Activated T-cell treated with anti-CD3 and anti-CD28 coated beads, Interleukin-2, amount 50 U/mL, for 4 hours (primary cell): ENCODE measurements at regions not wholly inside any gene's neighbourhood (a gene's known extent, or its start where the extent isn't known, plus 50 kb on each side); places are given as distances from the start of the nearest gene placed in this dataset.

Experiments used
- ATAC-seq, 2 donors: fragments of 200-7000 bp; cut with Tn5 transposase; one replicate each; pipeline ENCODE4 v1.10.0; 2021
- DNase-seq: peaks from one replicate; pipeline ENCODE4 v3.0.0-alpha.2; 2020
- H3K27me3 Mint-ChIP-seq: one replicate; pipeline ENCODE4 v1.8.0; 2021; ENCODE audit warnings: low read depth, mixed read lengths
- H3K36me3 Mint-ChIP-seq: one replicate; pipeline ENCODE4 v1.8.0; 2022; ENCODE audit warnings: mixed read lengths; ENCODE audit not compliant: insufficient read depth
- H3K4me1 Mint-ChIP-seq: one replicate; pipeline ENCODE4 v1.8.0; 2021; ENCODE audit warnings: low read depth, mixed read lengths
- H3K4me3 Mint-ChIP-seq: one replicate; pipeline ENCODE4 v1.8.0; 2021; ENCODE audit warnings: mild to moderate bottlenecking, moderate library complexity, mixed read lengths
- H3K9me3 Mint-ChIP-seq: one replicate; pipeline ENCODE4 v1.8.0; 2021; ENCODE audit warnings: mixed read lengths

- DNase-seq (no peak), ATAC-seq (no peak)
- H3K4me1 Mint-ChIP-seq: no peaks in the 10 kb centered on the region
- peaks cover 5% of the 10 kb centered on the region for H3K9me3 Mint-ChIP-seq
- no peaks in the 10 kb centered on the region for H3K36me3 Mint-ChIP-seq
- H3K27me3 Mint-ChIP-seq: peaks cover 7% of the 10 kb centered on the region
- H3K4me3 Mint-ChIP-seq: no peak overlapping the region
These were observed 537.4 kb downstream of the MN1 start for GRCh38 chr22:27264184-27264583.

DNA sequence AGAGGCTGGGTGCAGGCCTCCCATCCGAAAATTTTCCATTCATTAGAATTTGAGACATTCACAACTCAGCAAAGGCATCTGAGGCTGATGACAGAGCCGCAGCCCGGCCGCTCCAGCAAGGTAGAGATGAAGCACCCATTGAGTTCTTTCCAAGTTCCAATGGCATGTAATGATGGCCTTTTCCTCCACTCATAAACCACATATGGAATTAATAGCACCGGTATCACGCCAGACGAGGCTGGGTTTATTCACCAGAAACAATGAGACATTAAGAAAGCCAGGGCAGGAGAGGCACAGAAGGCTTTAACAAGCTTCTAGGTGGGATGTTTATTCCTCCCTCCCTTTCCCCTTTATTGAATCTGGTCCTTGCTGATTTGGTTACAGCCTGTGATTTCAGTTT lies 534.4 kb downstream of the MN1 start:
- Mint-ChIP-seq H3K9me3 (peaks cover 5% of the 10 kb centered on the region), H3K27me3 (peaks cover 18% of the 10 kb centered on the region), H3K4me1 (no peaks in the 10 kb centered on the region), H3K36me3 (no peaks in the 10 kb centered on the region), H3K4me3 (no peak overlapping the region)
- DNase-seq (no peak), ATAC-seq (no peak)

- Mint-ChIP-seq H3K36me3 (no peaks in the 10 kb centered on the region), H3K27me3 (peaks cover 19% of the 10 kb centered on the region), H3K4me3 (no peak overlapping the region), H3K4me1 (no peaks in the 10 kb centered on the region), H3K9me3 (no peaks in the 10 kb centered on the region)
- ATAC-seq (no peak), DNase-seq (no peak)
These were observed 531.6 kb downstream of the MN1 start for GRCh38 chr22:27269751-27270543.

GRCh38 chr22:27270818-27271510 lies 530.6 kb downstream of the MN1 start:
- no peak for ATAC-seq
- no peaks in the 10 kb centered on the region for H3K36me3 Mint-ChIP-seq
- no peaks in the 10 kb centered on the region for H3K9me3 Mint-ChIP-seq
- no peak for DNase-seq
- peaks cover 19% of the 10 kb centered on the region for H3K27me3 Mint-ChIP-seq
- H3K4me1 Mint-ChIP-seq: no peaks in the 10 kb centered on the region
- H3K4me3 Mint-ChIP-seq: no peak overlapping the region

DNA sequence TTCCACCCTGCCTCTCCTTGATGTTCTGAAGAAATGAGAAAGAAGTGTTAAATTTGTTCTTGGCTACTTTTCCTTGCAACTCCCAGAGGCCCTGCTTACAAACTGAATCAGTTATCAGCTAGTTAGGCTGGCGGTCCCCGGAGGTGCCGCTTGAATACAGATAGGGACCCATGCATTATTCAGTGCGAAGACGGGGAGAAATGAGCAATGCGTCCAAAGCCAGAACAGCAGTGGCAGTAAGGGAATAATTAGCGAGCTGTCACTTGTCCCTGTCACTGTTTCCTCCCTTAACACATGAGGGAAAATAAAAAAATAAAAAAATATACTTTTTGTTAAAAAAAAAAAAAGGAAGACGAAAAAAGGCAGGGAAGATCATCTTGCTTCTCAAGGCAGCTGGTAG lies 528.1 kb downstream of the MN1 start:
- Mint-ChIP-seq H3K4me3 (no peak overlapping the region), H3K36me3 (no peaks in the 10 kb centered on the region), H3K27me3 (peaks cover 22% of the 10 kb centered on the region)

DNA sequence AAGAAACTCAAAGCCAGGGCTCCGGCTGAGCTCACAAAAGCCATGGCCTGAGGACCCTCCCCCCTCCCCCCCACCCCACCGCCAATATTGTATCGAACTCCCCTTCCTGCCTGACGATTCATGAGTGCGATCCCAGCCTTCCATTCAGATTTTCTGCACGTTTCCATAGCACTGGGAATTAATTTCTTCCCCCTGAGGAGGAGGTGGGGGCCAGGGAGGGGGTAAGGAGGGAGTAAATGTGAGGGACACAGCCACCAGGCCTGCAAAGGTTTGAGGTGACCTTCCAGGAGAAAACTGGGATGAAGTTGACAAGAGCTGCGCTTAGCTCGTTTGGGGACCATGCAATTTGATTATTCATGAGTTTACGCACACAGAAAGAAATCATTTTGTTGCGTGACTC lies 527.7 kb downstream of the MN1 start:
- Mint-ChIP-seq H3K4me1 (no peaks in the 10 kb centered on the region), H3K4me3 (no peak overlapping the region), H3K9me3 (no peaks in the 10 kb centered on the region), H3K36me3 (no peaks in the 10 kb centered on the region), H3K27me3 (peaks cover 22% of the 10 kb centered on the region)
- DNase-seq (no peak), ATAC-seq (no peak)

More for the DNA sequence above, 528.1 kb downstream of the MN1 start:
- DNase-seq (no peak), ATAC-seq (no peak)
- no peaks in the 10 kb centered on the region for H3K4me1 Mint-ChIP-seq
- no peaks in the 10 kb centered on the region for H3K9me3 Mint-ChIP-seq

DNA sequence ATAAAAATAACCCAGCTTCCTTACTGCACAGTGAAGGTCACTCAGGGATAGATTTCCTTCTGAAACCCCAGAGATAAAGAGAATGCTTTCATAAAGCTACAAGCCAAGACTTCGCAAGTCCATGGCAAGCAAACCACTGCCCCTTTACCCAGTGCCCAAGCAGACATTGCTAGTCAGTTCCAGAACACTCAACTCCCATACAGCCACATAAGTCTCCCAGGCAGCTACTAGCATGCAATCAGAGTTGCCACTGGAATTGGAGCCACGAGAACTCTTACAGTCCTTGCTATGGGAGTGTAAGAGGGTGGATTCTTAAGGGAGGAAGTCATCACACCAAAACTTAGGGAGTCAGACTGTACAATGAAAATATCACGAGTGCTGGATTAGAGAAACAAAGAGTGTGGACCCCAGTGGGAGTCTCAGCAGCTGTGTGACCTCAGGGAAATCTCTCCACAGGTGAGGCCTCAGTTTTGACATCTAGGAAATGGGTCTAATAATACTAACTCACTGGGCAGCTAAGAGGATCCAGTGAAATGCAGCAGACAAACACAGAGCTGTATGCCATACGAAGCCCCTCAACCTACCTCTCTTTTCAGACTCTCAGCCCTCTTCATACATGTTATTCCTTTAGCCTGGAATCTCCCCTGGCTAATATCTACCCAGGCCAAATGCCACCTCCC lies 526.6 kb downstream of the MN1 start:
- no peaks in the 10 kb centered on the region for H3K9me3 Mint-ChIP-seq
- H3K4me1 Mint-ChIP-seq: no peaks in the 10 kb centered on the region
- no peak for ATAC-seq
- peaks cover 21% of the 10 kb centered on the region for H3K27me3 Mint-ChIP-seq
- no peak overlapping the region for H3K4me3 Mint-ChIP-seq
- H3K36me3 Mint-ChIP-seq: no peaks in the 10 kb centered on the region
- DNase-seq: no peak

DNA sequence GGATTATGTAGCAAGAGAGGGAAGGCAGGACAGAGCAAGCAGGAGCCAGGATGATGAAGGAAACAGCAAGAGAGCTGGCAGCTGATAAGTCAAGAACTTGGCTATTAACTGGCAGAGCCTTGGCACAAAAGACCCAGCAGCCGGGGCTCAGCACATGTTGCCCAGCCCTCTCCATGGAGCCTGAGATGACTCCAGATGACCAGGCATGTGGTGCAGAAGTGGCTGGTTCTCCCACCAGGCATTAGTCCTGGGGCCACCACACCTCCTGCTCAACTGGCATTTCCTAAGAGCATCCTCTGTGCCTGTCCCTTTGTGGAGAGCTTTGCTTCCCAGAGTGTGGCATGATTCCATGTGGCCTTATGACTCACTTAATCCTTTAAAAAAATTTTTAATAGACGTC lies 522.6 kb downstream of the MN1 start:
- no peaks in the 10 kb centered on the region for H3K36me3 Mint-ChIP-seq
- H3K9me3 Mint-ChIP-seq: peaks cover 5% of the 10 kb centered on the region
- ATAC-seq: no peak
- no peak for DNase-seq
- H3K4me3 Mint-ChIP-seq: no peak overlapping the region
- no peaks in the 10 kb centered on the region for H3K4me1 Mint-ChIP-seq
- H3K27me3 Mint-ChIP-seq: peaks cover 3% of the 10 kb centered on the region

DNA sequence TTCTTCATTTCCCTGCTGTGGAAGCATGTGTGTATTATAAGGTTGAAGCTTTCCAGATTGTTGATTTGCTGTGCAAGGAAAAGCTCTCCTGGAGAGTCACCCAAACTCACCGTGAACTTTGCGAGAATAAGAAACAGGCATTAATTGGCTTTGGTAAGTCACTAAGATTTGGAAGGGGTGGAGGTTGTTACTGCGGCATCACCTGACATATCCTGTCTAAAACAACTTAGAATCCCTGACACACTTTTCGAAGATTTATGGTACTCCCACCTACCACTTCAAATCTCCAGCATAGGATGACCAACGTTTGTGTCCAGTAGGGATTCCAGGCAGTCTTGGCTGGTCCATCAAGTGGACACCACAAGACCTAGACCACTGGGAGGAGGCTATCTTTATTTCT lies 518.3 kb downstream of the MN1 start:
- Mint-ChIP-seq H3K9me3 (peaks cover 5% of the 10 kb centered on the region), H3K4me1 (no peaks in the 10 kb centered on the region), H3K36me3 (no peaks in the 10 kb centered on the region), H3K4me3 (no peak overlapping the region), H3K27me3 (no peaks in the 10 kb centered on the region)
- DNase-seq (no peak), ATAC-seq (no peak)

DNA sequence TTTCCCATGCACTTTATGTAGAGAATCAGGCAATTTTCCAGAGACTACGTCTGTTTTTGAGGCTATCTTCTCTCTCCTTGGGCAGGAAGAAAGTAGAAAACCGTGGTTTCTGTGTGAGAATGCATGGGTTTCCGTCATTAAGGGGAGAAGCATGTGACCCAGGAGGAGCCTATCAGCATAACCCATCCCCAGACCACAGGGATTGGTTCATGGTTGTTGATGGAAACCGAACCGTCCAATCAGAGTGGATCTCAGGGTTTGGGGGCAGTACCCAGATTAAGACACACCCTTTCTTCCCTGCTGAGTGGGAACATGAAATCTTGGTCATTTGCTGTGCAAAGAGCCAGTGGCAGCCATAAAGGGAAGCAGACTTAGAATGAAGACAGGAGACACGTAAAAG lies 517.8 kb downstream of the MN1 start:
- no peak overlapping the region for H3K4me3 Mint-ChIP-seq
- H3K4me1 Mint-ChIP-seq: no peaks in the 10 kb centered on the region
- H3K9me3 Mint-ChIP-seq: peaks cover 5% of the 10 kb centered on the region
- H3K36me3 Mint-ChIP-seq: no peaks in the 10 kb centered on the region
- H3K27me3 Mint-ChIP-seq: no peaks in the 10 kb centered on the region
- no peak for DNase-seq
- ATAC-seq: no peak

GRCh38 chr22:27284324-27284723 lies 517.2 kb downstream of the MN1 start:
- Mint-ChIP-seq H3K4me1 (no peaks in the 10 kb centered on the region), H3K9me3 (peaks cover 5% of the 10 kb centered on the region), H3K27me3 (no peaks in the 10 kb centered on the region), H3K36me3 (no peaks in the 10 kb centered on the region), H3K4me3 (no peak overlapping the region)
- no peak for DNase-seq
- no peak for ATAC-seq

DNA sequence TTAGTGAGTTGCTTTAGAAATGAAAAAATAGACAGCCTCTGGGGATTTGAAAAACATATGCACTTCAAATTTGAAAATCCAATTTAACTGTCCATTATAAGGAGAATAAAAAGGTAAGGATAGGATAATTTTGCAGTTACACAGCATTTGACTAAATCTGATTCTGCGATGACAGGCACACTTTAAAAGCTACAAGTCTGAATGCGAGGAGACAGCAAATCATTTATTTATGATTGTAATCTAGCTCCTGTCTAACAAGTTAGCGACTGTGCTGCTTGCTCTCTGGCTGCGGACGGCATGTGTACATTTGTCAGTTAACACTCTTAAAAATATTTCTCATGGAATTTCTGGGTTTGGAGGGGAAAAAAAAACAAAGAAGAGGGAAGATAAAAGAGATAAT lies 514.8 kb downstream of the MN1 start:
- ATAC-seq (no peak), DNase-seq (no peak)
- Mint-ChIP-seq H3K36me3 (no peaks in the 10 kb centered on the region), H3K9me3 (peaks cover 5% of the 10 kb centered on the region), H3K4me1 (no peaks in the 10 kb centered on the region), H3K4me3 (no peak overlapping the region), H3K27me3 (no peaks in the 10 kb centered on the region)

GRCh38 chr22:27292542-27293299 lies 508.8 kb downstream of the MN1 start:
- ATAC-seq (no peak), DNase-seq (no peak)
- Mint-ChIP-seq H3K9me3 (no peaks in the 10 kb centered on the region), H3K4me1 (no peaks in the 10 kb centered on the region), H3K36me3 (no peaks in the 10 kb centered on the region), H3K4me3 (no peak overlapping the region), H3K27me3 (peaks cover 24% of the 10 kb centered on the region)

GRCh38 chr22:27293721-27294445 lies 507.7 kb downstream of the MN1 start:
- DNase-seq (no peak), ATAC-seq (no peak)
- peaks cover 33% of the 10 kb centered on the region for H3K27me3 Mint-ChIP-seq
- H3K4me1 Mint-ChIP-seq: no peaks in the 10 kb centered on the region
- H3K4me3 Mint-ChIP-seq: no peak overlapping the region
- H3K9me3 Mint-ChIP-seq: no peaks in the 10 kb centered on the region
- no peaks in the 10 kb centered on the region for H3K36me3 Mint-ChIP-seq
